SK-N-SH treated with all-trans-retinoic acid at 6 μM for 48 hours (cell line): ENCODE measurements at regions not wholly inside any gene's neighbourhood (a gene's known extent, or its start where the extent isn't known, plus 50 kb on each side); places are given as distances from the start of the nearest gene placed in this dataset.

Source experiments
- ATAC-seq: fragments of 200-7000 bp; cut with Tn5 transposase; 3 replicates; pipeline ENCODE4 v1.9.1; 2020; ENCODE audit warnings: mild to moderate bottlenecking, moderate library complexity
- ARNTL ChIP-seq: fragments of 450-650 bp; formaldehyde crosslinking; IDR thresholded peaks from 2 replicates; pipeline ENCODE4 v1.5.0; 2020; ENCODE audit warnings: low read depth, mild to moderate bottlenecking, moderate library complexity, borderline replicate concordance
- BACH2 ChIP-seq: fragments of 250-450 bp; sonication (Bioruptor Pico); IDR thresholded peaks from 2 replicates; pipeline ENCODE4 v1.9.0; 2021; ENCODE audit warnings: mild to moderate bottlenecking, borderline replicate concordance
- CREB5 ChIP-seq: fragments of 250-450 bp; sonication (Bioruptor Pico); IDR thresholded peaks from 2 replicates; pipeline ENCODE4 v1.5.1; 2020; ENCODE audit warnings: low read depth, mild to moderate bottlenecking, moderate library complexity
- CSDC2 ChIP-seq: fragments of 250-450 bp; sonication (Bioruptor Pico); IDR thresholded peaks from 2 replicates; pipeline ENCODE4 v1.5.0; 2020; ENCODE audit warnings: mild to moderate bottlenecking, moderate library complexity
- ESRRG ChIP-seq: fragments of 250-450 bp; sonication (Bioruptor Pico); IDR thresholded peaks from 2 replicates; pipeline ENCODE4 v1.6.1; 2021; ENCODE audit warnings: mild to moderate bottlenecking
- GLIS3 ChIP-seq: fragments of 250-450 bp; sonication (Bioruptor Pico); IDR thresholded peaks from 2 replicates; pipeline ENCODE4 v1.5.0; 2020; ENCODE audit warnings: mild to moderate bottlenecking, moderate library complexity
- ISL1 ChIP-seq: fragments of 250-450 bp; sonication (Bioruptor Pico); IDR thresholded peaks from 2 replicates; pipeline ENCODE4 v2.1.2; 2022; ENCODE audit warnings: mild to moderate bottlenecking, moderate library complexity
- OSR1 ChIP-seq: fragments of 250-450 bp; sonication (Bioruptor Pico); IDR thresholded peaks from 2 replicates; pipeline ENCODE4 v1.8.0; 2022; ENCODE audit warnings: moderate library complexity, mild to moderate bottlenecking, inconsistent platforms
- PATZ1 ChIP-seq: fragments of 250-450 bp; sonication (Bioruptor Pico); IDR thresholded peaks from 2 replicates; pipeline ENCODE4 v1.8.0; 2020; ENCODE audit warnings: mild to moderate bottlenecking, moderate library complexity, borderline replicate concordance
- POU6F1 ChIP-seq: fragments of 250-450 bp; sonication (Bioruptor Pico); IDR thresholded peaks from 2 replicates; pipeline ENCODE4 v1.8.0; 2021; ENCODE audit warnings: low read depth, mild to moderate bottlenecking, moderate library complexity, borderline replicate concordance
- PPARA ChIP-seq: fragments of 250-450 bp; sonication (Bioruptor Pico); IDR thresholded peaks from 2 replicates; pipeline ENCODE4 v1.5.0; 2020; ENCODE audit warnings: mild to moderate bottlenecking, borderline replicate concordance
- RARB ChIP-seq: fragments of 250-450 bp; sonication (Bioruptor Pico); IDR thresholded peaks from 2 replicates; pipeline ENCODE4 v1.8.0; 2021; ENCODE audit warnings: mild to moderate bottlenecking, moderate library complexity
- SNAI2 ChIP-seq: fragments of 250-450 bp; sonication (Bioruptor Pico); IDR thresholded peaks from 2 replicates; pipeline ENCODE4 v1.5.0; 2020; ENCODE audit warnings: mild to moderate bottlenecking, moderate library complexity
- TCF4 ChIP-seq: fragments of 250-450 bp; sonication (Bioruptor Pico); IDR thresholded peaks from 2 replicates; pipeline ENCODE4 v1.8.0; 2021; ENCODE audit warnings: mild to moderate bottlenecking, moderate library complexity, borderline replicate concordance
- TOX ChIP-seq: fragments of 250-450 bp; sonication (Bioruptor Pico); IDR thresholded peaks from 2 replicates; pipeline ENCODE4 v1.8.0; 2021; ENCODE audit warnings: mild to moderate bottlenecking, moderate library complexity, borderline replicate concordance
- TSHZ2 ChIP-seq: fragments of 250-450 bp; sonication (Bioruptor Pico); IDR thresholded peaks from 2 replicates; pipeline ENCODE4 v1.5.0; 2020; ENCODE audit warnings: mild to moderate bottlenecking, moderate library complexity
- ZC3H10 ChIP-seq: fragments of 250-450 bp; sonication (Bioruptor Pico); IDR thresholded peaks from 2 replicates; pipeline ENCODE4 v1.5.1; 2021; ENCODE audit warnings: mild to moderate bottlenecking, moderate library complexity
- ZFP3 ChIP-seq: fragments of 250-450 bp; sonication (Bioruptor Pico); IDR thresholded peaks from 2 replicates; pipeline ENCODE4 v1.5.0; 2020; ENCODE audit warnings: mild to moderate bottlenecking, moderate library complexity
- ZFP30 ChIP-seq: fragments of 450-650 bp; formaldehyde crosslinking; IDR thresholded peaks from 2 replicates; pipeline ENCODE4 v1.5.0; 2022; ENCODE audit warnings: mild to moderate bottlenecking, moderate library complexity
- ZNF565 ChIP-seq: fragments of 450-650 bp; formaldehyde crosslinking; conservative IDR thresholded peaks from 2 replicates; pipeline ENCODE4 v1.5.0; 2020; ENCODE audit warnings: low read depth, mild to moderate bottlenecking, moderate library complexity
- ZNF70 ChIP-seq: fragments of 450-650 bp; formaldehyde crosslinking; IDR thresholded peaks from 2 replicates; pipeline ENCODE4 v1.5.0; 2020; ENCODE audit warnings: mild to moderate bottlenecking, moderate library complexity
- ZNF8 ChIP-seq: fragments of 450-650 bp; formaldehyde crosslinking; IDR thresholded peaks from 2 replicates; pipeline ENCODE4 v1.5.0; 2020; ENCODE audit warnings: mild to moderate bottlenecking, moderate library complexity

GRCh38 chr4:42733380-42733779 lies 76.5 kb upstream of the ATP8A1 start (continued):
- TF ChIP-seq POU6F1 (CRISPR knock-in tag) (no peak), PPARA (CRISPR knock-in tag) (no peak), ZNF565 (CRISPR knock-in tag) (no peak), ARNTL (no peak)

GRCh38 chr4:42732776-42733175 lies 75.9 kb upstream of the ATP8A1 start:
- ATAC-seq: no peak

GRCh38 chr4:42729505-42730237 lies 72.8 kb upstream of the ATP8A1 start:
- TF ChIP-seq GLIS3 (no peak), TCF4 (CRISPR knock-in tag) (0 out of 2 replicates have a peak, but pooled peaks have one; percentile 35)

More at GRCh38 chr4:42732776-42733175, 75.9 kb upstream of the ATP8A1 start:
- no peak for TF ChIP-seq ZFP30 (CRISPR knock-in tag)
- TF ChIP-seq ZC3H10: no peak
- no peak for TF ChIP-seq RARB (CRISPR knock-in tag)
- TF ChIP-seq POU6F1 (CRISPR knock-in tag): no peak
- no peak for TF ChIP-seq PATZ1 (CRISPR knock-in tag)
- TF ChIP-seq SNAI2: no peak
- TF ChIP-seq ZNF565 (CRISPR knock-in tag): no peak
- TF ChIP-seq CSDC2 (CRISPR knock-in tag): no peak
- no peak for TF ChIP-seq ZNF8
- TF ChIP-seq CREB5 (CRISPR knock-in tag): no peak
- no peak for TF ChIP-seq ZNF70 (CRISPR knock-in tag)
- TF ChIP-seq ZFP3 (CRISPR knock-in tag): no peak
- no peak for TF ChIP-seq TCF4 (CRISPR knock-in tag)
- TF ChIP-seq ISL1 (CRISPR knock-in tag): no peak
- no peak for TF ChIP-seq ESRRG (CRISPR knock-in tag)
- no peak for TF ChIP-seq TOX (CRISPR knock-in tag)

GRCh38 chr4:42724451-42724850 lies 67.5 kb upstream of the ATP8A1 start:
- TF ChIP-seq ZC3H10 (no peak), TSHZ2 (CRISPR knock-in tag) (no peak), POU6F1 (CRISPR knock-in tag) (no peak), CREB5 (CRISPR knock-in tag) (no peak), ARNTL (no peak), SNAI2 (no peak), TCF4 (CRISPR knock-in tag) (no peak), ZNF70 (CRISPR knock-in tag) (no peak), OSR1 (no peak), CSDC2 (CRISPR knock-in tag) (no peak), ISL1 (CRISPR knock-in tag) (no peak), PPARA (CRISPR knock-in tag) (no peak), BACH2 (CRISPR knock-in tag) (no peak), GLIS3 (no peak), ESRRG (CRISPR knock-in tag) (no peak)
- ATAC-seq: no peak

More at GRCh38 chr4:42729505-42730237, 72.8 kb upstream of the ATP8A1 start:
- no peak for ATAC-seq
